ENCODE measurements at regions not wholly inside any gene's neighbourhood (a gene's known extent, or its start where the extent isn't known, plus 50 kb on each side); places are given as distances from the start of the nearest gene placed in this dataset.

GRCh38 chrX:5054852-5055251 is 1173.8 kb downstream of the NLGN4X start:
- DNase-seq = no peak

- DNase-seq = no peak
Measured at GRCh38 chrX:5051831-5052491, 1176.7 kb downstream of the NLGN4X start.

- no peak for DNase-seq
Measured at GRCh38 chrX:5042563-5042962, 1186.1 kb downstream of the NLGN4X start.

GRCh38 chrX:5031792-5032191 is 1196.9 kb downstream of the NLGN4X start:
- DNase-seq = no peak

- no peak for DNase-seq
Measured at GRCh38 chrX:5015451-5015850, 1213.2 kb downstream of the NLGN4X start.

GRCh38 chrX:4994855-4995254 is 1233.8 kb downstream of the NLGN4X start:
- DNase-seq = no peak

GRCh38 chrX:4978613-4979012 is 1250.1 kb downstream of the NLGN4X start:
- no peak for DNase-seq

GRCh38 chrX:4971646-4972045 is 1257.0 kb downstream of the NLGN4X start:
- DNase-seq = no peak

GRCh38 chrX:4964112-4964511 is 1250.7 kb upstream of the PRKX start:
- no peak for DNase-seq

- no peak for DNase-seq
Measured at GRCh38 chrX:4963432-4963831, 1250.0 kb upstream of the PRKX start.

- no peak for DNase-seq
Measured at GRCh38 chrX:4944767-4945166, 1231.3 kb upstream of the PRKX start.

- DNase-seq = no peak
Measured at GRCh38 chrX:4936315-4936714, 1222.9 kb upstream of the PRKX start.

GRCh38 chrX:4935846-4936245 is 1222.4 kb upstream of the PRKX start:
- no peak for DNase-seq

GRCh38 chrX:4935401-4935800 is 1222.0 kb upstream of the PRKX start:
- no peak for DNase-seq

- no peak for DNase-seq
Measured at GRCh38 chrX:4932790-4933189, 1219.3 kb upstream of the PRKX start.

- DNase-seq = no peak
Measured at GRCh38 chrX:4930426-4930825, 1217.0 kb upstream of the PRKX start.

- no peak for DNase-seq
Measured at GRCh38 chrX:4925911-4926310, 1212.5 kb upstream of the PRKX start.

- no peak for DNase-seq
Measured at GRCh38 chrX:4909348-4909747, 1195.9 kb upstream of the PRKX start.

GRCh38 chrX:4905576-4905975 is 1192.1 kb upstream of the PRKX start:
- no peak for DNase-seq

- DNase-seq = no peak
Measured at GRCh38 chrX:4881277-4881676, 1167.8 kb upstream of the PRKX start.

- no peak for DNase-seq
Measured at GRCh38 chrX:4878640-4879039, 1165.2 kb upstream of the PRKX start.

- no peak for DNase-seq
Measured at GRCh38 chrX:4876268-4876667, 1162.8 kb upstream of the PRKX start.

GRCh38 chrX:4851534-4851933 is 1138.1 kb upstream of the PRKX start:
- DNase-seq = no peak

- no peak for DNase-seq
Measured at GRCh38 chrX:4850312-4850711, 1136.9 kb upstream of the PRKX start.

GRCh38 chrX:4844376-4844775 is 1130.9 kb upstream of the PRKX start:
- no peak for DNase-seq
